ENCODE measurements at regions not wholly inside any gene's neighbourhood (a gene's known extent, or its start where the extent isn't known, plus 50 kb on each side); places are given as distances from the start of the nearest gene placed in this dataset.

- Mint-ChIP-seq H3K36me3 (ENCODE audit: insufficient read depth, unreplicated experiment) (no peaks in the 10 kb centered on the region), H3K4me3 (ENCODE audit: unreplicated experiment) (no peak overlapping the region), H3K27ac (ENCODE audit: unreplicated experiment) (no peak overlapping the region), H3K27me3 (ENCODE audit: insufficient read depth, unreplicated experiment) (peaks cover 4% of the 10 kb centered on the region), H3K4me1 (ENCODE audit: low read depth, unreplicated experiment) (no peaks in the 10 kb centered on the region), H3K9me3 (ENCODE audit: unreplicated experiment) (peaks cover 15% of the 10 kb centered on the region)
- BruUV-seq (replicated peaks) = no TSS peak
- ChIA-PET POLR2A (no interaction called here), CTCF (no interaction called here)
- H3K4me3 ChIP-seq (ENCODE audit: low read depth, low read length) = no peak overlapping the region
- H3K4me1 ChIP-seq = no peaks in the 10 kb centered on the region
- H3K27me3 ChIP-seq (replicated peaks; ENCODE audit: control insufficient read depth, insufficient read depth, low read length) = no peaks in the 10 kb centered on the region
- no peak for TF ChIP-seq CTCF (IDR thresholded peaks at IDR 0.05; ENCODE audit: insufficient read depth in 1 of 2, low read depth in 1 of 2, low read length in 1 of 2, severe bottlenecking in 1 of 2, unreplicated experiment in 1 of 2)
- peak in 1 of 2 experiments; percentile 27 for DNase-seq
- intact Hi-C loops (cut with micrococcal nuclease; ENCODE audit: unreplicated experiment) = no loop called here
- no peaks in the 10 kb centered on the region for H3K36me3 ChIP-seq (ENCODE audit: control insufficient read depth, insufficient read depth, low read length)
- H3K9me3 ChIP-seq = no peaks in the 10 kb centered on the region
Measured at GRCh38 chr14:104290756-104291122, 152.4 kb downstream of the KIF26A start.

GRCh38 chr14:104291123-104292000 lies 153.0 kb downstream of the KIF26A start:
- no peaks in the 10 kb centered on the region for H3K36me3 ChIP-seq (ENCODE audit: control insufficient read depth, insufficient read depth, low read length)
- peaks cover 15% of the 10 kb centered on the region for H3K9me3 Mint-ChIP-seq (ENCODE audit: unreplicated experiment)
- H3K4me1 Mint-ChIP-seq (ENCODE audit: low read depth, unreplicated experiment) = no peaks in the 10 kb centered on the region
- H3K27me3 ChIP-seq (replicated peaks; ENCODE audit: control insufficient read depth, insufficient read depth, low read length) = no peaks in the 10 kb centered on the region
- H3K4me3 Mint-ChIP-seq (ENCODE audit: unreplicated experiment) = no peak overlapping the region
- ChIA-PET POLR2A (no interaction called here), CTCF (no interaction called here)
- DNase-seq = peak in 1 of 2 experiments; percentile 19
- H3K36me3 Mint-ChIP-seq (ENCODE audit: insufficient read depth, unreplicated experiment) = no peaks in the 10 kb centered on the region
- no peak overlapping the region for H3K4me3 ChIP-seq (ENCODE audit: low read depth, low read length)
- no TSS peak for BruUV-seq (replicated peaks)
- no peaks in the 10 kb centered on the region for H3K9me3 ChIP-seq
- H3K27ac Mint-ChIP-seq (ENCODE audit: unreplicated experiment) = no peak overlapping the region
- intact Hi-C loops (cut with micrococcal nuclease; ENCODE audit: unreplicated experiment) = no loop called here
- no peak for TF ChIP-seq CTCF (IDR thresholded peaks at IDR 0.05; ENCODE audit: insufficient read depth in 1 of 2, low read depth in 1 of 2, low read length in 1 of 2, severe bottlenecking in 1 of 2, unreplicated experiment in 1 of 2)
- peaks cover 4% of the 10 kb centered on the region for H3K27me3 Mint-ChIP-seq (ENCODE audit: insufficient read depth, unreplicated experiment)
- H3K4me1 ChIP-seq = no peaks in the 10 kb centered on the region

GRCh38 chr14:104292084-104292970 lies 153.9 kb downstream of the KIF26A start:
- no peaks in the 10 kb centered on the region for H3K4me1 ChIP-seq
- H3K4me3 ChIP-seq (ENCODE audit: low read depth, low read length) = no peak overlapping the region
- H3K27me3 ChIP-seq (replicated peaks; ENCODE audit: control insufficient read depth, insufficient read depth, low read length) = no peaks in the 10 kb centered on the region
- ChIA-PET CTCF (no interaction called here), POLR2A (no interaction called here)
- intact Hi-C loops (cut with micrococcal nuclease; ENCODE audit: unreplicated experiment) = no loop called here
- no peak for TF ChIP-seq CTCF (IDR thresholded peaks at IDR 0.05; ENCODE audit: insufficient read depth in 1 of 2, low read depth in 1 of 2, low read length in 1 of 2, severe bottlenecking in 1 of 2, unreplicated experiment in 1 of 2)
- Mint-ChIP-seq H3K4me3 (ENCODE audit: unreplicated experiment) (no peak overlapping the region), H3K36me3 (ENCODE audit: insufficient read depth, unreplicated experiment) (no peaks in the 10 kb centered on the region), H3K4me1 (ENCODE audit: low read depth, unreplicated experiment) (no peaks in the 10 kb centered on the region), H3K9me3 (ENCODE audit: unreplicated experiment) (peaks cover 15% of the 10 kb centered on the region), H3K27me3 (ENCODE audit: insufficient read depth, unreplicated experiment) (peaks cover 4% of the 10 kb centered on the region), H3K27ac (ENCODE audit: unreplicated experiment) (no peak overlapping the region)
- H3K9me3 ChIP-seq = no peaks in the 10 kb centered on the region
- no TSS peak for BruUV-seq (replicated peaks)
- peak in 1 of 2 experiments; percentile 10 for DNase-seq
- H3K36me3 ChIP-seq (ENCODE audit: control insufficient read depth, insufficient read depth, low read length) = no peaks in the 10 kb centered on the region
